AG09309 (cell line): ENCODE measurements at regions not wholly inside any gene's neighbourhood (a gene's known extent, or its start where the extent isn't known, plus 50 kb on each side); places are given as distances from the start of the nearest gene placed in this dataset.

Experiments
- DNase-seq: peaks from one replicate; pipeline ENCODE4 v3.0.0-alpha.2; 2010; ENCODE audit warnings: low read depth
- H3K4me3 ChIP-seq: 2 replicates; pipeline ENCODE4 v1.5.1; 2011; ENCODE audit warnings: mild to moderate bottlenecking, low read depth, low read length, moderate library complexity; ENCODE audit not compliant: control insufficient read depth
- TF ChIP-seq, protein P1 (sequence below): IDR thresholded peaks from 2 replicates; pipeline ENCODE4 v1.5.1; 2011; ENCODE audit warnings: mild to moderate bottlenecking, low read depth, low read length, inconsistent platforms; ENCODE audit not compliant: insufficient read depth, control insufficient read depth; ENCODE audit errors: missing control alignments

DNA sequence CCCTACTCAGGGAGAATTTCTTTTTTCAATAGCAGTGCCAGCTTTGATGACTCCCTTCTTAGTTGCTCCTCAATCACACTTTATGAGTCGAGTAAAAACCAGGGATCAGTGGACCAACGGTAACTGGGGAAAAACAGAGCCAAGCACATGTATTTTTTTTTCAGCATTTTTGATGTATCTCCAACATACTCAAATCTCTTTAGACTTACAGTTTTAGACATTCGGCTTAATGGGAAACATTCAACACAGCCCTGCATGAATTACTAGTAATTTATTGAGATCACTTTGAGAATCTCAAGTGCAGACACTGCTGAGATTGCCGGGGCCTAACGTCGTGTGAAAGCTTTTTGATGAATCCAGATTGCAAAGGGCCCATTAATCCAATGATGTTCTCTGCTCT, 306.7 kb downstream of the NUAK1 start:
- DNase-seq, result no peak
- no peak overlapping the region for H3K4me3 ChIP-seq
- TF ChIP-seq, protein P1, sequence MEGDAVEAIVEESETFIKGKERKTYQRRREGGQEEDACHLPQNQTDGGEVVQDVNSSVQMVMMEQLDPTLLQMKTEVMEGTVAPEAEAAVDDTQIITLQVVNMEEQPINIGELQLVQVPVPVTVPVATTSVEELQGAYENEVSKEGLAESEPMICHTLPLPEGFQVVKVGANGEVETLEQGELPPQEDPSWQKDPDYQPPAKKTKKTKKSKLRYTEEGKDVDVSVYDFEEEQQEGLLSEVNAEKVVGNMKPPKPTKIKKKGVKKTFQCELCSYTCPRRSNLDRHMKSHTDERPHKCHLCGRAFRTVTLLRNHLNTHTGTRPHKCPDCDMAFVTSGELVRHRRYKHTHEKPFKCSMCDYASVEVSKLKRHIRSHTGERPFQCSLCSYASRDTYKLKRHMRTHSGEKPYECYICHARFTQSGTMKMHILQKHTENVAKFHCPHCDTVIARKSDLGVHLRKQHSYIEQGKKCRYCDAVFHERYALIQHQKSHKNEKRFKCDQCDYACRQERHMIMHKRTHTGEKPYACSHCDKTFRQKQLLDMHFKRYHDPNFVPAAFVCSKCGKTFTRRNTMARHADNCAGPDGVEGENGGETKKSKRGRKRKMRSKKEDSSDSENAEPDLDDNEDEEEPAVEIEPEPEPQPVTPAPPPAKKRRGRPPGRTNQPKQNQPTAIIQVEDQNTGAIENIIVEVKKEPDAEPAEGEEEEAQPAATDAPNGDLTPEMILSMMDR, result no peak

DNA sequence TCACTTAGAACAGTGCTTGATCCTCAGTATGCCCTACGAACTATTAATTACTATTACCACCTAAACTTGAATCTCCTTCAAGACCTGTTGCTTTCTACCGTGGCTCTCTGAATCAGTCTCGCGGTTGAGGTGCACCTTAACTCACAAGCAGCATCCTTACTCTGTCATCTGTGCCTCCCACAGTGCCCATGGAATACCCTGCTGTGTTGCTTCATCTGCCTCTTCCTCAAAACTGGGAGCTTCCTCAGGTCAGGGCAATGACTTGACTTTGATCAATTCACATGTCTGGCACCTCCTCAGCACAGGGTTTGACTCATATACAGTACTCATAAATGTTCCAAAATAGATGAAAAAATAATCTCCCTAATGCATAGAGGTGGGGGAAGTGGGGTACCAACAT, 305.9 kb downstream of the NUAK1 start:
- TF ChIP-seq, protein P1, result no peak
- no peak for DNase-seq
- H3K4me3 ChIP-seq, result no peak overlapping the region

DNA sequence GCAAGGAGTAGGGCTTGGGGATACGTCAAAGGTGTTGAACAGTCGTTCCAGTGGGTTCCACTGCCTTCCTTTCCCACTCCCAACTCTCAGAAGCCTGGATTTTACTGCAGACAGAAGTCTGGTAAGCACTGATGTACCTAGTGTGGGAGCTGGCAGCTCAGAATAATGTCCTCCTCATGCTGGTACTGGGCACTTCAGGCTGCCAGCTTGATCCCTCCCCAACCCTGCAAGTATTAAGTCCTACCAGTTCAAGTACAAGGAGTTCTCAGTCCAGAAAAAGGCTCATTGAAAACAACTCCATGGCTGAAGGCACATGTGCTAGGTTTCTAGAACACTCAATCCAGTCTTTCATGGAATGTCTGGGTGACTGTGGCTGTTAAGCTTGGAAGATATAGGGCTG, 304.3 kb downstream of the NUAK1 start:
- no peak overlapping the region for H3K4me3 ChIP-seq
- TF ChIP-seq, protein P1, result no peak
- DNase-seq, result no peak

DNA sequence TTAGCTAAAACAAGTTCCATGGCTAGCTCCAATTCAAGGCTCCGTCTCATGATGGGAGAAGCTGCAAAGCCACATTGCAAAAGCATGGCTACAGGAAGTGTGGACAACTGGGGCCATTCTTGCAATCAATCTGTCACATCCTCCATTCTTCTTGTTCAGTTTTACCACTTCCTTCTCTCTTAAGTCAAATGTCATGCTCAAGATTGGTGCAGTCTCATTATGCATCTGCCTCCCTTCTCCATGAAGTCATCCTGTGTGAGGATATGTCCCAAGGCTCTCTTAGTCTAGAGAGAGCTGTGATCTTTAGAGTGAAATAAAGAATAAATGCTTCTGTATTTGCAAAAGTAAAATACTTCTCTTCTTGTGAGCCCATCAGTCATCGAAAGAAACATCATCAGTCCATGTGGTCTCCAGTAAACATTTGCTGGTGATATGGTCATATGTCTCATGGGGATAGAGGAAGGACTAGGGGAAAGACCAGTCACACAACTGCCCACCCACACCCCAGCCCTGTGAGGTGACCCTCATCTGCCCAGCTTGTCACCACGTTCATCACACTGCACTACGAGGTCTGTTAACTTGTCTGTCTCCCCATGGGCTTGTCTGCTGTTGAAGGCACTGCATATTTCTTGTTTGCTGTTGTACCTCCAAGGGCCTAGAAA, 303.0 kb downstream of the NUAK1 start:
- DNase-seq, result no peak
- TF ChIP-seq, protein P1, result no peak
- no peak overlapping the region for H3K4me3 ChIP-seq

DNA sequence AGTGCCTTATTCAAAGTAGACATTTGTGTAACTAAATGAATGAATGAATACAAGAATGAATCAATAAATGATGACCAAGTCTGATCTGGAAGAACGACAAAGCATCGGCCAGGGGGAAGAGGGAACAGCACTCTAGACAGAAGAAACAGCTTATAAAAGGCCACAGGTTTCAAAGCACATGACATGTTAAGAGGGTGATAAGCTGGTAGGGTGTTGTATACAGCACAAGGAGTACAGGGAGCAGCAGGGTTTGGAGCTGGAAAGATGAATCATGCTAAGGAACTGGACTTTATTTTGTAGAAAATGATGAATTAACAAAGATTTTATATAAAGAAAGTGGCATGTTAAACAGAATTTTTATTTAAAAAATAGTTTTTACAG, 302.5 kb downstream of the NUAK1 start:
- TF ChIP-seq, protein P1, result no peak
- H3K4me3 ChIP-seq, result no peak overlapping the region
- DNase-seq, result no peak

DNA sequence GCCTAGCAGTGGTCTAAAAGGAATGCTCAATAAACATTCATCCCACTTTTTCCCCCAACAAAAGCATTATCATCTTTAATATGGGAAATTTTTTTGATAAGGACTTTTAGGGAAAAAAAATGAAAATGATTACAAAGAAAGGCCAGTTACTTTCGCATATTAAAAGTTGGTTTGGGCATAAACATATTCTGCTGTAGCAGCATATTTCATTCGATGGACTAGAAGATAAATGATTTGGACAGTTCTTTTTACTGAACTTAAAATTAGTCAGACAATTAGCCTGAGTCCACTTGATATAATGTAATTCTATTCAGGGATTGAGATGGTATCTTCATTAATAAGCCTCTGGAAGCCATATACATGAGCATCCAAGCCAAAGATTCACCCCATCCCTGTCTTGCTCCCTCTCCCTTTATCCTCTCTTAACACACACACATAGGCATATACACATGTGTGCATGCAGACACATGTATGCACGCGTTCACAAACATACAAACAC, 299.1 kb downstream of the NUAK1 start:
- H3K4me3 ChIP-seq, result no peak overlapping the region
- DNase-seq, result no peak
- TF ChIP-seq, protein P1, result no peak

DNA sequence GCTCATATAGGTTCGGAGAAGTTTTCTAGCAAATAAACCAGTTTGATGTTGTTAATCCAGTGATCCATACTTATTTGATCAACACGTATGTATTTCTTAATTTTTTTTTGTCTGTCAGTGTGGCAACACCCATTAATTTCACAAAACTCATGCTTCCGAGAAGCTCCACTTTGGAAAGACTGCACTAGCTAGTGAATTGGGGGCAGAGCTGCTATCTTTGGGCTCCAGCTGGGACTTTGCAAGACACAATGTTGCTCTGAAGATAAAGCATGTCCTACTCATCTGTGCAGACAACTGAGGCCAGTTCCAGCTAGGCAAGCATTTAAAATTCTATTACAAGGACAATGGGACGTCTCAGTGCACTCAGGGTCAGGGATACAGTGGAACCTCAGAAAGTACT, 298.4 kb downstream of the NUAK1 start:
- no peak overlapping the region for H3K4me3 ChIP-seq
- DNase-seq, result no peak
- TF ChIP-seq, protein P1, result no peak
